ENCODE measurements at regions not wholly inside any gene's neighbourhood (a gene's known extent, or its start where the extent isn't known, plus 50 kb on each side); places are given as distances from the start of the nearest gene placed in this dataset.

DNA sequence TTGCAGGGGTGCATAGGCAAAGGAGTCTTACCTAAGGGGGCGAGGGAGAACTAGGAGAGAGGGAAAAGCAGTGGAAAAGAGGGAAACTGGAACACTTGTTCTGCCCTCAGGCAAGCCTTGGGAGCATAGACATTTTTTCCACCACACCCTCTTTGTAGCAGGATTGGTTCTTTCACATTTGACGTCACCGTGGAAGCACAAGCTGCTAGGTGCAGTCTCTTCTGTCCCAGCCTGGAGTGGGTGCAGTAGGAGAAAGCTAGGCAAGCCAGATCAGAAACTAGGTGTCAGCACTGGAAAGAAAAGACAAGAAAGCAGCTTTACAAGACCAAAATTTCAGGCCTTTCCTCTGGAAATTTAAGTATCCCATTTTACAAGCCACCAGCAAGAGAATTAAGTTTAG lies 440.4 kb downstream of the EFNA5 start:
- no peak for TF ChIP-seq CTCF (IDR thresholded peaks at IDR 0.05; ENCODE audit: poor library complexity)
- no peak for TF ChIP-seq EZH2 (IDR thresholded peaks at IDR 0.05; ENCODE audit: borderline replicate concordance)
- no peak for TF ChIP-seq EZH2phosphoT487 (IDR thresholded peaks at IDR 0.05; ENCODE audit: low read depth, severe bottlenecking, unreplicated experiment)
